ENCODE measurements at regions not wholly inside any gene's neighbourhood (a gene's known extent, or its start where the extent isn't known, plus 50 kb on each side); places are given as distances from the start of the nearest gene placed in this dataset.

DNA sequence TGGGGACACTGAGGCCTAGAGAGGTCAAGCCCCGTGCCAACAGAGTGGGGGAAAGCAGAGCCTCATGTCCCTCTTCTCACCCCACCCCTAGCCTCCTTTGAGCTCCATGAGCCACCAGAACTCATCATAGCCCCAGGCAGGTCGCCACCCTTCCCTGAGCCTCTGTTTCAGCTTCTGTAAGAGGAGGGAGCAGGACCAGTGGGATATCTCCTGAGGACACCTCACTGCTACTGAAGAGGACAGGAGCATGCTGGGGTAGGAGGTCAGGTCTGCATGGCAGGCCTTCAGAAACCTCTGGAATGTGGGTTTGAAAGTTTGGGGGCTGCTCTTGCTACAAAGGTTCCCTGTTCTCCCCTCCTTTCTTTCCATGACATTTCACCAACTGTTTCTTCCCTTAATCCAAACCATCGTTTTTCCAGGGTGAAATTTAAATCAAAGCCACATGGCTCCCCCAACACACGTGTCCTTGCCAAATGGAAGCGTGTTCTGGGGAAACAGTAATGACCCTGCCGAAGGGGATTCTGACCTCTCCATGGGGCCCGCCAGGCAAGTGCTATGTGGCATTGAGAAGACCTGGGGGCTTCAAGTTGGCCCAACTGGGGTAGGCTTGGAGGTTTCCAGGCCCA is 88.1 kb upstream of the RUNX3 start:
- TF ChIP-seq, protein P1, sequence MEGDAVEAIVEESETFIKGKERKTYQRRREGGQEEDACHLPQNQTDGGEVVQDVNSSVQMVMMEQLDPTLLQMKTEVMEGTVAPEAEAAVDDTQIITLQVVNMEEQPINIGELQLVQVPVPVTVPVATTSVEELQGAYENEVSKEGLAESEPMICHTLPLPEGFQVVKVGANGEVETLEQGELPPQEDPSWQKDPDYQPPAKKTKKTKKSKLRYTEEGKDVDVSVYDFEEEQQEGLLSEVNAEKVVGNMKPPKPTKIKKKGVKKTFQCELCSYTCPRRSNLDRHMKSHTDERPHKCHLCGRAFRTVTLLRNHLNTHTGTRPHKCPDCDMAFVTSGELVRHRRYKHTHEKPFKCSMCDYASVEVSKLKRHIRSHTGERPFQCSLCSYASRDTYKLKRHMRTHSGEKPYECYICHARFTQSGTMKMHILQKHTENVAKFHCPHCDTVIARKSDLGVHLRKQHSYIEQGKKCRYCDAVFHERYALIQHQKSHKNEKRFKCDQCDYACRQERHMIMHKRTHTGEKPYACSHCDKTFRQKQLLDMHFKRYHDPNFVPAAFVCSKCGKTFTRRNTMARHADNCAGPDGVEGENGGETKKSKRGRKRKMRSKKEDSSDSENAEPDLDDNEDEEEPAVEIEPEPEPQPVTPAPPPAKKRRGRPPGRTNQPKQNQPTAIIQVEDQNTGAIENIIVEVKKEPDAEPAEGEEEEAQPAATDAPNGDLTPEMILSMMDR (IDR thresholded peaks at IDR 0.05 in 8 of 11, conservative IDR thresholded peaks at IDR 0.05 in 3 of 11), result no peak
- no peak for TF ChIP-seq POLR2A (IDR thresholded peaks at IDR 0.05)

Measured in spleen (tissue), 7 donors.